ENCODE measurements at regions not wholly inside any gene's neighbourhood (a gene's known extent, or its start where the extent isn't known, plus 50 kb on each side); places are given as distances from the start of the nearest gene placed in this dataset.

DNA sequence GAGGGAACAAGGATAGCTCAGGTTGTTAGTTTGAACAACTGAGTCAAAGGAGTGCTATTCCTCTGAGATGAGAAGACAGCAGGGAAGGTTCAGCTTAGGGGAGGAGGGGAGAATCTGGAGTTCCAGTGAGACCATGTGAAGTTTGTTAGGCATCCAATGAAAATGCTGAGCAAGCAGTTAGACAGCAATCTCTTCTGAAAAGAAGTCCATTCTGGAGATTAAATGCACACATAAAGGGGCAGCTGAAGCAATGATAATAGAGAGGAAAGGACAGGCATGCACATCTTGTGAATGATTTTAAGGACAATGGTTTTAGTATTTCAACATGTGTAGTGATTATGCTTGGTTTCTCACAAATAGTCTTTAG lies 89.7 kb upstream of the GHITM start:
- TF ChIP-seq, protein P1, sequence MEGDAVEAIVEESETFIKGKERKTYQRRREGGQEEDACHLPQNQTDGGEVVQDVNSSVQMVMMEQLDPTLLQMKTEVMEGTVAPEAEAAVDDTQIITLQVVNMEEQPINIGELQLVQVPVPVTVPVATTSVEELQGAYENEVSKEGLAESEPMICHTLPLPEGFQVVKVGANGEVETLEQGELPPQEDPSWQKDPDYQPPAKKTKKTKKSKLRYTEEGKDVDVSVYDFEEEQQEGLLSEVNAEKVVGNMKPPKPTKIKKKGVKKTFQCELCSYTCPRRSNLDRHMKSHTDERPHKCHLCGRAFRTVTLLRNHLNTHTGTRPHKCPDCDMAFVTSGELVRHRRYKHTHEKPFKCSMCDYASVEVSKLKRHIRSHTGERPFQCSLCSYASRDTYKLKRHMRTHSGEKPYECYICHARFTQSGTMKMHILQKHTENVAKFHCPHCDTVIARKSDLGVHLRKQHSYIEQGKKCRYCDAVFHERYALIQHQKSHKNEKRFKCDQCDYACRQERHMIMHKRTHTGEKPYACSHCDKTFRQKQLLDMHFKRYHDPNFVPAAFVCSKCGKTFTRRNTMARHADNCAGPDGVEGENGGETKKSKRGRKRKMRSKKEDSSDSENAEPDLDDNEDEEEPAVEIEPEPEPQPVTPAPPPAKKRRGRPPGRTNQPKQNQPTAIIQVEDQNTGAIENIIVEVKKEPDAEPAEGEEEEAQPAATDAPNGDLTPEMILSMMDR (IDR thresholded peaks at IDR 0.05): no peak
- no peak for TF ChIP-seq EP300 (IDR thresholded peaks at IDR 0.05)
